RWPE1 (cell line): ENCODE measurements at regions not wholly inside any gene's neighbourhood (a gene's known extent, or its start where the extent isn't known, plus 50 kb on each side); places are given as distances from the start of the nearest gene placed in this dataset.

Source experiments
- CTCF ChIA-PET: fragments of 350-600 bp; sonication (Branson Sonifier 250); formaldehyde crosslinking; extraction: SDS; loops from one replicate; lab custom pipeline; 2021; lab: Yijun Ruan, JAX
- POLR2A ChIA-PET: fragments of 400-600 bp; formaldehyde crosslinking; extraction: SDS; loops from one replicate; lab custom pipeline; 2020; ENCODE audit warnings: antibody characterized with exemption; ENCODE audit not compliant: low non-redundant PET; lab: Yijun Ruan, JAX
- DNase-seq: peaks from one replicate; pipeline ENCODE4 v3.0.0; 2012; ENCODE audit warnings: low spot score
- H3K27ac ChIP-seq: fragments of 450-650 bp; 2 replicates; pipeline ENCODE4 v1.5.1; 2017
- CTCF ChIP-seq: fragments of 450-650 bp; conservative IDR thresholded peaks from 2 replicates; pipeline ENCODE4 v1.5.1; 2017; ENCODE audit warnings: low read depth, mild to moderate bottlenecking

DNA sequence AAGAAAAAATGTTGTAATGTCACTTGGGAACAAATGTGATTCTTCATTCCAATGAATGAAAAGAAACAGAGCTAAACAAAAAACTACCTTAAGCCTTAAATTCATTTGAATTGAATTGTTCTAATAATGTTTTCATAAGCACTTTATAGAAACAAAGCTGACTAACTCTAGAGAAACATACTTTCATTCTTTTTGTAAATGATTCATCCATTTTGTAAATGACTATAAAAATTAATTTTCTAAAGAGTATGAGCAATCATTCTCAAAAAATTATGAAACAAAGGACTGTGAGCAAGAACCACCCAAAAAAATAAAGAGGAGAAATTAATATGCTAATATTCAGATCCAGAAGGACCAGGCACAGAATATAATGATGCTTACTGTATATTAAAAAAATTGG lies 986.5 kb upstream of the CHORDC1 start:
- no peak overlapping the region for H3K27ac ChIP-seq
- CTCF ChIA-PET, result interaction anchor here (0.7 to 0.8 kb wide), 2 partner anchors 390 to 679 kb away, joined by 3 read pairs; no protein-coding TSS in a partner anchor
- no peak for DNase-seq
- no peak for TF ChIP-seq CTCF
- POLR2A ChIA-PET, result no interaction called here

DNA sequence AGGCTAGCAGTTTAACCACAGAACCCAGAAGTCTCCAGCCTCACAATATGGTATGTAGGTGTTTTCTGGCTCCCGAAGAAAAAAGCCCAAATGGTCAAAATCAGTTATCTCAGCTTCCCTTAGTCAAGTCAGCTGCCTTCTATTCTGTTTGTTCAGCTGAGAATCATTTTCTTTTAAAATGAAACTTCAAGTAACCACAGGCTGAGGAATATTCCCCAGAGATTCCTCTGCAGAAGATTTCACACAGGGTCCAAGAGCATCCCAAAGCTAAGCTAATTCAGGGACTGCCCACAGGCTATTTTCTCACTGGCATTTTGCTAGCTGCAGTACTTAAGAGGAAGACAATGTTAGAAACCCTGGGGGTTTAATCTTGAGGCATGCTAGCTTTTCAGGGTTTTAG lies 977.0 kb upstream of the CHORDC1 start:
- no peak overlapping the region for H3K27ac ChIP-seq
- POLR2A ChIA-PET, result no interaction called here
- TF ChIP-seq CTCF, result no peak
- CTCF ChIA-PET, result no interaction called here
- no peak for DNase-seq

DNA sequence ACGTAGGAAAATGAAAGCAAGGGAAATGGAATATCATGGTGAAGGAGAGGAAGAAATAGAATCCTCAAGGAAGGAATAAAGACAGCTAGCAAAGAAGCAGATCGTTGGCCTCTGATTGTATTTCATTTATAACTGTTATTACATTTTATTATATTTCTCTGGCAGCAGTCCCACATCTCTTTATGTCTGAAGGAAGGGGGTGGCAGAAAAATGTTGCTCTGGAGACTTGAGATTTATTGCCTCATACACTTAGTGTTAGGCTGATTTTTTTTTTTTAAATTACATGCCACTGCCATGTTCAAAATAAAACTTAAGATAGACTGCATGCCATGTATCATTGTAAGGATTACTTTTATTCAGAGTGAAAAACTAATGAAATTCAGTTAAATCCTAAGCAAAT lies 971.7 kb upstream of the CHORDC1 start:
- ChIA-PET POLR2A (no interaction called here), CTCF (no interaction called here)
- no peak overlapping the region for H3K27ac ChIP-seq
- TF ChIP-seq CTCF, result no peak
- DNase-seq, result no peak

DNA sequence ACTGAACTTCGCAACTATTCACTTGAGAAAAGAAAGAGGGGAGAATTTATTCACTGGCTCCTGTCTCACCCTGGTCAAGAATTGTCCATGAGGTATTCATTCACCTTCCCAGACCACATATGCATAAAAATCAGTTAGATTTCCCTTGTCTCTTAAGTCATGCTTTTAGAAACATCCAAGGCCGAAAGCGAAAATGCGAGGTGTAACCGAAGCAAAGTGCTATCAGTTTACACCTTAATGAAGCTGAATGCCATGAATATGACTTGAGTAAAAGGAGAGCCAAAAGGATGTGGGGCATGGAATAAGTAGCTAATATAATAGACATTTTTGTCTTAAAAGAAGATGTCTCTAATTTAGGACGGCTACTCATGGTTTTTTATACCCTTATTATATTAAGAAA lies 965.6 kb upstream of the CHORDC1 start:
- no peak for DNase-seq
- no peak overlapping the region for H3K27ac ChIP-seq
- TF ChIP-seq CTCF, result no peak
- ChIA-PET POLR2A (no interaction called here), CTCF (no interaction called here)

GRCh38 chr11:91187314-91187713 lies 964.5 kb upstream of the CHORDC1 start:
- ChIA-PET POLR2A (no interaction called here), CTCF (interaction anchor here (0.6 to 0.7 kb wide), 2 partner anchors 11 to 141 kb away, joined by 3 read pairs; no protein-coding TSS in a partner anchor)
- DNase-seq, result no peak
- TF ChIP-seq CTCF, result no peak
- H3K27ac ChIP-seq, result no peak overlapping the region

DNA sequence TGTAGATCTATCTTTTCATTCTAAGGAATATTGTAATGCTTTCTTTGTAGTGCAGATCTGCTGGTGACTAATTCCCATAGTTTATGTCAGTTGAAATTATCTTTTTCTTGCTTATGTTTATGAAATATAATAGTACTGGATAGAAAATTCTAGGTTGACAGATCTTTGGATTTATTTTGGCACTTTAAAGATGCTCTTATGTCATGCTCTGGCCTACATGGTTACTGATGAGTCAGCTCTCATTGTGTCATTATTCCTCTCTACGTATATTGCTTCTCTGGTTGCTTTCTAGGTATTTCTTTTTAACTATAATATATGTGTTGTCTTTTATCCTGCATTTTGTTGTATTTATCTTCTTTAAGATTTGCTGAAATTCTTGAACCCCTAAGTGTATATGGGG lies 955.5 kb upstream of the CHORDC1 start:
- DNase-seq, result no peak
- no peak overlapping the region for H3K27ac ChIP-seq
- ChIA-PET CTCF (no interaction called here), POLR2A (no interaction called here)
- no peak for TF ChIP-seq CTCF

DNA sequence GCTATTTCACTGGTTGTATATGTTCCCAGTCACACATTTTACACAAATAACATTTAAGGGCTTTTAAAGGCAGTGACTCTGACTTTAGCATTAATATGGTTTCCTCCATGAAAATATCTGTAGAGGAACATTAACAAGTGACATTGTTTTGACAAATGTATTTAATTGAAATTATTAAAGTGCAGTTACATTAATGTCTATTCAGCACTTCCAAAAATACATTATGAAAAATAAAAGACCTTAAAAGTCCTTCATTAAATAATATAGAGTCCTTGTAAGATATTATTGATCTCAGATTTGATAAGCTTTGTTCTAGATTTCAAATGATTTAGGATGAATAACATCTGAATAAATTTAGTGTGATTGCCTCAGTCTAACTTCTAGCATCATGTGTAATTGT lies 951.9 kb upstream of the CHORDC1 start:
- TF ChIP-seq CTCF, result no peak
- ChIA-PET POLR2A (no interaction called here), CTCF (no interaction called here)
- no peak for DNase-seq
- no peak overlapping the region for H3K27ac ChIP-seq
